HG02610 (cell line): ENCODE measurements at regions not wholly inside any gene's neighbourhood (a gene's known extent, or its start where the extent isn't known, plus 50 kb on each side); places are given as distances from the start of the nearest gene placed in this dataset.
"Not testable (repeated sequence)": the region's sequence is repeated elsewhere in the genome, so short reads cannot be mapped to it uniquely, and the experiment has no call there.

Experiments used
- ATAC-seq: cut with Tn5 transposase; IDR thresholded peaks from one replicate; pipeline ENCODE4 v1.9.1; 2021; ENCODE audit warnings: mild to moderate bottlenecking, moderate library complexity; ENCODE audit not compliant: unreplicated experiment

DNA sequence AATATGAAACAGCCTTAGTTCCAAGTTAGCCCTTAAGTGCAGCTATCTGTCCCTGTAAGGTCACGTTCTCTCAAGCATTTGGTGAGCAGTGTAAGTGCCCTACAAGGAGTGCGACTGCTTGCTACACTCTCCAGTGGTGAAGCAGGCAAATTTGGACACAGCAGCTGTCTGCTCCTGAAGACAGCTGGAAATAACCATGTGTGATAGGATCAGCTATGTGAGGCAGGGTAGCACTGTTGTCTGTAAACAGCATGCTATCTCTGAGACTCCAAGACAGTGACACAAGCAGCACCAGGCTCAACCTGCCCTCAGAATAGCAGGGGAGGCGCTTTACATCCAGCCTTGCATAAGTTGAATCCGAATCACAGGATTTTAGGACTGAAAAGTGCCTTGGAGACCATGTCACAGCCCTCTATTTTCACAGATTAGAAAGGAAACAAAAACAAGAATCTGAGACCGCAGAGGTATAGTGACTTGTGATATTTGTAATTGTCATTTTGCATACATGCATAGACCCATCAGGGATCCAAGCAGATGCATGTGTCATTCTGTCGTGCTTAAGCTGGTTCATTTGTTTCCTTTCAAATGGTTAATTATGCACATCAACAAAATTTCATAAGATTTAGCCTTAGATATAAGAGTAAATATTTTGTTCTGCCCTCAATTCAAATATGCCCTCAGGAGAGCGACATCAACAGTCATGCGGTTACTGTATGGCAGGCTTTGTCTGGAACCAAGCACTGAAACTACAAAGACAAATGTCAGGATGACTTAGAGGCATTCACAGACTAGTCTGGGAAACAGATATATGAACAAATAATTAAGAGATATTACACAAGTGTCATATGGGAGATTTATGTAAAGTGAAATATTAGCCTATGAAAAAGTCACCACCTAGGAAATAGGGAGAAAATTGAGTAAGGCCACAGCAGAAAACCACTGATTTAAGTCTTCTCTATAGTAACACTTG lies 134.9 kb upstream of the NRIP1 start:
- ATAC-seq: no peak

GRCh38 chr21:15203740-15204139 lies 138.9 kb upstream of the NRIP1 start:
- ATAC-seq: no peak

DNA sequence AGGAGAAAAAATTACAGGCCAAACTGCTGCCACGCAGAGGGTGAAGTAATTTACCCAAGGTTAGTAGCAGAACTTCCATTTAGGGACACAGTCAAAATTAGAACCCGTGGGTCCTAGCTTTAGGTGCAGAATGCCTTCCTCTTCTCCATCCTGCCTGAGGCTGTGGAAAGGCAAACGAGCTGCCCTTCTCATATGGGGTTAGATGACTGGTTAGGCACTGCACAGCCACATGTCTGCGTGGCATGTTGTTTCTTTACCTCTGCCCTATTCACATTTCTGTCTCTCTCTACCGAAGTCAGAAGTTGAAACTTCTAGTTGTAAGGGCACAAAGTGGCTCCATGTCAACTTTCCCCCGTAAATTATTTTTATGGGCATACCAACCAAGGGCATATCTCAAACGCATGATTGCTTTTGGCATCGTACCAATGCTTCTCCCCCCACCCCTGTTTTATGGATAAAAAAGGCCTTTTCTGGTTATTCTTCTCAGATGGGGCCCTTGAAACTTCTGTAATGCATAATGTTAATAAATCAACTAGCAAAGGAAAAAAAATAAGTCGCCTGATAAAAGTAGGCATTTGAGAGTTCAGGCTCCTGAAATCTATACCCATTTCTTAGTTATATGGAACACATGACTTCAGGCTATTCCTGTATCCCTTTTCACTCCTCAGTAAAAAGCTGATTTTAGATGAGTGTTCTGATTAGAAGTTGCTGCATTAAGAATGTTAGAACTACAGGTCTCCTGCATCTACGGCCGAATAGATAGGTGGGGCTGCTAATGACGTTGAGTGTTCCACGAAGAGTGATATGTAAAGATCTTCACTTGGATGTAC lies 139.6 kb upstream of the NRIP1 start:
- ATAC-seq: no peak

- no peak for ATAC-seq
Observed at GRCh38 chr21:15204970-15205286, 140.1 kb upstream of the NRIP1 start.

DNA sequence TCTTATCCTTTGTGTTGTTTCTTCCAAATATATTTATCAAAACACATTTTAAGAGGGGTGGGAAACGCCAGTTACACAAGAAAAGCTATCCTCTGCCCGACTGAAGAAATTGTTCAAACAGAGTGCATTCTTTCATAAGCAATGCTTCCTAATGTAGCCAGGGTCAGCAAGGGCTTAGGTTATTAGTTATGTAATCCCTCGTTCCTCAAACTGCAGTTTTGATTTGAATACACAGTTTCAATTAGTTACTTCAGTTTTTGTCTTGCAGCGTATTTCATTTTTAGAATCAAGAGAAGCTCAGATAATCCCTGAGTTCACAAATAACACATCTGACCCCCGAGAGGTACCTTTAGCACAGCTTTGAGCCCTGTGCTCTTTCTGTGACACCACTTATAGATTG lies 141.7 kb upstream of the NRIP1 start:
- peak; percentile 90 for ATAC-seq

- ATAC-seq: no peak
Observed at GRCh38 chr21:15207231-15207630, 142.4 kb upstream of the NRIP1 start.

DNA sequence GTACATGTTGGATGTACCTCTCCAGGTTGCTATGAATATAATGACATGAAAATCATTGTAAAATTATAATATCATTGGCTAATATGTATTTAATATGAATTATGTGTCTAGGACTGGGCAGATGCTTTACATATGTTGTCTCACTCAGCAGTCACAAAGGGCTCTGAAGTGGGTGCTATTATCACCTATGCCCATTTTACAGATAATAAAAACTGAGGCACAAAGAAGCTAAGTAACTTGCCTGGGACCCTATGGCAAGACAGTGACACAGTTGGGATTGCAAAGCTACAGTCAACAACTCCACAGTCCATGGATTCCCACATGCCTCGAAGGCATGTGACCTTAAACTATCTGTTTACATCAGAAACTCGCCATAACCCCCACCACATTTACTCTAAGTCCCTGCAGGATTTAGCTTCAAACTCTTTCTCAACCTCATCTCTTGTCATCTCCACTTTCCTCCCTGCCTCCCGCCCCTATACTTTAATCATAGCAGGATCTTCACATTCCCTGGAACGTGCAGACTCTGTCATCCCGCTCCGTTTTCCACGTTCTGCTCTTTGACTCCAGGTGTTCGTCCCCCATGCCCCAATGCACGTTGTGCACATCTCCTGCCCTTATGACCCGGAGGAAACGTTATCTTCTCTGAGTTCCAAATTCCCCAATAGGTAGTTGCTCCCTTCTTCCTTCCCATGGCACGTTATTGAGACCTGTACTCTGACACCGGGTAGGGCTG lies 143.0 kb upstream of the NRIP1 start:
- no peak for ATAC-seq

GRCh38 chr21:15208786-15209185 lies 144.0 kb upstream of the NRIP1 start:
- no peak for ATAC-seq

GRCh38 chr21:15209224-15209623 lies 144.4 kb upstream of the NRIP1 start:
- no peak for ATAC-seq

GRCh38 chr21:15210235-15210678 lies 145.5 kb upstream of the NRIP1 start:
- ATAC-seq: no peak

DNA sequence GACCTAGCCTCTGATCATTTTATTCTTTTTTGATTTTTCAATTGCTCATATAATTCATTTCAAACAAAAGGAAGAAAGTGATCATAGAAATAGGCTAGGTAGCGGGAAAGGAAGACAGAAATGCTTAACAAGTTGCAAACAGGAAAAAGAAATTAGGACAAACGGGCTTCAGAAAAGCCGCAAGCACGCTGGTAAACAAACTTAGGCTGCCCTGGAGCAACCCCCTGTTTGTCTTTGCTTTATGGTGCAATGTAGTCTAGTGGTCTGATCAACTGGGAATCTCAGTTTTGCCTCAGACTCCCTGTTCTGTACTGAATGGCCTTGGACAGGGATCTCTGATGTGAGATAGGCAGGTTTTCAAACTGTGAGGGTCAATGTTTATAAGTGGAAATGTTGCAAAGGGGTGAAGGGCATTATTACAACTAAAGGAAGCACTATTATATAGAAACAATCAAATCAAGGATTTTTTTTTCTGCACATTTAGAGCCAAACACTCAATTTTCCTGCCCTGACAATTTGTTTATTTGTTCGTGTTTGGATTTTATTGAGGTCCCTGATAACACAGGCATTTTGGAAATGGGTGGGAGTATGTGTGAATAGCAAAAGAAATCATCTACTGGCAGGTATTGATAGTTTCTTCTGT lies 146.8 kb upstream of the NRIP1 start:
- no peak for ATAC-seq

DNA sequence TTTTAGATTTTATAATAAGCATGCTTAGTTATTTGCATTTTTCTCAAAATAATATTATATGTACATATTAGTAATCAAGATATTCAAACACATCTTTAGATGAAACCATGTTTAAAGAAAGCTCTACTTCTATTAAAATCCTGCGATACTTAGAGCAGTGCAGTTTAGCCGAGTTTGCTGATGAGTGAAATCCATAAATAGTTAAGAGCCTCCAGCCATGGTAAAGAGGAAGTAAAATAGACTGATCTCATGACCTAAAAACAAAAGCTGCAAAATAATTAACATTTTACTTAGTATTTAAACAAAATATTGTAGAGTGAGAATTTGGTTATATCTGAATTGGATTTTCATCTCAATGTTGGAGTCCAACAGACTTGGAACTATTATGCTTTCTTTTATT lies 147.4 kb upstream of the NRIP1 start:
- ATAC-seq: no peak

DNA sequence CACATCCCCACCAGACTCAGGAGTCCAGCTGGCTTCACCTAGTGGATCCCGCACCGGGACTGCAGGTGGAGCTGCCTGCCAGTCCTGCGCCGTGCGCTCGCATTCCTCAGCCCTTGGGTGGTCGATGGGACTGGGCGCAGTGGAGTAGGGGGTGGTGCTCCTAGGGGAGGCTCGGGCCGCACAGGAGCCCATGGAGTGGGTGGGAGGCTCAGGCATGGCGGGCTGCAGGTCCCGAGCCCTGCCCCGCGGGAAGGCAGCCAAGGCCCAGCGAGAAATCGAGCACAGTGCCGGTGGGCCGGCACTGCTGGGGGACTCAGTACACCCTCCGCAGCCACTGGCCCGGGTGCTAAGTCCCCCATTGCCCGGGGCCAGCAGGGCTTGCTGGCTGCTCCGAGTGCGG lies 153.7 kb upstream of the NRIP1 start:
- not testable (repeated sequence) for ATAC-seq

DNA sequence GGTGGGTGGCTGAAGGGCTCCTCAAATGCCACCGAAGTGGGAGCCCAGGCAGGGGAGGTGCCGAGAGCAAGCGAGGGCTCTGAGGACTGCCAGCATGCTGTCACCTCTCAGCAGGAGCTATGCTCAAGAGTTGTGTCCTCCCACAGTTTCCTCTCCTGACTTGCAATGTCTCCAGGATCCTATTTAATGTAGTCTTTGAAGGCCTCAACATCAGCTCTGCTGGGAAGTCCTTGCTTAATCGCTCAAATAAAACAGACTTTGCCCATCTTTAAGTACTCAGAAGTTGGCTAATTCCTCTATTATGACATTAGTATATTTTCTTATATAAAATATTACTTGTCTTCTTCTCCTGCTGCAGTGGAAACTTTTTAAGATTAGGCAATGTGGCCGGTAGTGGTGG lies 154.2 kb upstream of the NRIP1 start:
- no peak for ATAC-seq

GRCh38 chr21:15219894-15220293 lies 155.1 kb upstream of the NRIP1 start:
- no peak for ATAC-seq

- no peak for ATAC-seq
Observed at GRCh38 chr21:15221799-15222386, 157.1 kb upstream of the NRIP1 start.

- ATAC-seq: peak; percentile 86
Observed at GRCh38 chr21:15222707-15223106, 157.9 kb upstream of the NRIP1 start.

- no peak for ATAC-seq
Observed at GRCh38 chr21:15224346-15225086, 159.7 kb upstream of the NRIP1 start.

DNA sequence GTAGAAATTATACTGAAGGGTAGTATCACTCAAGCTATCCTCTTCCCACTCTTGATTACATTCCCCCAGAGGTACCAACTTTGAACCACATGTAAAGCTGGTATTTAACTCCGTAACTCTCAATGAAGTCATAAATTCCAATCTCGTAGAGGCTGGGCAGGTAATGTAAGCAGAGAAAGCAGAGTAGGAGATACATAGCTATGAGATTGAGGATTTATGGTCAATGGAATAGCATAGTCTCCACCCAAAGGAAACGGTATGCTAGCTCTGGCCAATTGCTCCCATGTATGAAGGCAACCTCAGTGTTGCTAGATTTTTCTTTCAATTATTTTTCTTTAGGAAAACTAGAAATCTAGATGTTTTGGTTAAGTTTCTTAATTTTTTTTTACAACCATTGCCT lies 163.1 kb upstream of the NRIP1 start:
- no peak for ATAC-seq

- ATAC-seq: no peak
Observed at GRCh38 chr21:15229390-15229789, 164.6 kb upstream of the NRIP1 start.
